ENCODE measurements at regions not wholly inside any gene's neighbourhood (a gene's known extent, or its start where the extent isn't known, plus 50 kb on each side); places are given as distances from the start of the nearest gene placed in this dataset.
"Not testable (repeated sequence)": the region's sequence is repeated elsewhere in the genome, so short reads cannot be mapped to it uniquely, and the experiment has no call there.

GRCh38 chr5:168093200-168093910 is 198.1 kb upstream of the WWC1 start:
- H3K4me1 ChIP-seq (ENCODE audit: control insufficient read depth, insufficient read depth, low read length), result peaks cover 12% of the 10 kb centered on the region

GRCh38 chr5:168096525-168096924 is 194.9 kb upstream of the WWC1 start:
- H3K4me1 ChIP-seq (ENCODE audit: control insufficient read depth, insufficient read depth, low read length), result peaks cover 12% of the 10 kb centered on the region
- H3K36me3 ChIP-seq (ENCODE audit: insufficient read depth, low read length), result no peaks in the 10 kb centered on the region
- no peak overlapping the region for H3K4me2 ChIP-seq (ENCODE audit: low read length)
- no peak overlapping the region for H3K4me3 ChIP-seq (ENCODE audit: low read length)
- H3K9ac ChIP-seq (ENCODE audit: low read depth, low read length), result no peak overlapping the region
- H3K27me3 ChIP-seq (ENCODE audit: control insufficient read depth, insufficient read depth, low read length), result no peaks in the 10 kb centered on the region
- no peaks in the 10 kb centered on the region for H3K9me3 ChIP-seq (replicated peaks; ENCODE audit: low read length)

More at GRCh38 chr5:168093200-168093910, 198.1 kb upstream of the WWC1 start:
- Histone ChIP-seq H3K27me3 (ENCODE audit: control insufficient read depth, insufficient read depth, low read length) (no peaks in the 10 kb centered on the region), H3K4me2 (ENCODE audit: low read length) (peak overlapping the region; percentile 18), H3K4me3 (ENCODE audit: low read length) (no peak overlapping the region), H3K9ac (ENCODE audit: low read depth, low read length) (no peak overlapping the region), H3K36me3 (ENCODE audit: insufficient read depth, low read length) (no peaks in the 10 kb centered on the region), H3K9me3 (replicated peaks; ENCODE audit: low read length) (no peaks in the 10 kb centered on the region)

- Histone ChIP-seq H3K27me3 (ENCODE audit: control insufficient read depth, insufficient read depth, low read length) (no peaks in the 10 kb centered on the region), H3K36me3 (ENCODE audit: insufficient read depth, low read length) (no peaks in the 10 kb centered on the region), H3K4me3 (ENCODE audit: low read length) (no peak overlapping the region), H3K9me3 (replicated peaks; ENCODE audit: low read length) (no peaks in the 10 kb centered on the region), H3K9ac (ENCODE audit: low read depth, low read length) (no peak overlapping the region), H3K4me2 (ENCODE audit: low read length) (no peak overlapping the region), H3K4me1 (ENCODE audit: control insufficient read depth, insufficient read depth, low read length) (peaks cover 10% of the 10 kb centered on the region)
These were observed 193.4 kb upstream of the WWC1 start for GRCh38 chr5:168097876-168098653.

GRCh38 chr5:168101352-168101751 is 190.1 kb upstream of the WWC1 start:
- Histone ChIP-seq H3K4me2 (ENCODE audit: low read length) (no peak overlapping the region), H3K9ac (ENCODE audit: low read depth, low read length) (no peak overlapping the region), H3K4me1 (ENCODE audit: control insufficient read depth, insufficient read depth, low read length) (peaks cover 7% of the 10 kb centered on the region), H3K9me3 (replicated peaks; ENCODE audit: low read length) (no peaks in the 10 kb centered on the region), H3K36me3 (ENCODE audit: insufficient read depth, low read length) (no peaks in the 10 kb centered on the region), H3K27me3 (ENCODE audit: control insufficient read depth, insufficient read depth, low read length) (no peaks in the 10 kb centered on the region), H3K4me3 (ENCODE audit: low read length) (no peak overlapping the region)

GRCh38 chr5:168103018-168103417 is 188.4 kb upstream of the WWC1 start:
- H3K4me3 ChIP-seq (ENCODE audit: low read length); H3K27me3 ChIP-seq (ENCODE audit: control insufficient read depth, insufficient read depth, low read length); H3K9me3 ChIP-seq (replicated peaks; ENCODE audit: low read length); H3K4me1 ChIP-seq (ENCODE audit: control insufficient read depth, insufficient read depth, low read length); H3K9ac ChIP-seq (ENCODE audit: low read depth, low read length); H3K4me2 ChIP-seq (ENCODE audit: low read length); H3K36me3 ChIP-seq (ENCODE audit: insufficient read depth, low read length): not testable (repeated sequence)

GRCh38 chr5:168104350-168104749 is 187.1 kb upstream of the WWC1 start:
- H3K4me3 ChIP-seq (ENCODE audit: low read length), result no peak overlapping the region
- no peak overlapping the region for H3K9ac ChIP-seq (ENCODE audit: low read depth, low read length)
- no peaks in the 10 kb centered on the region for H3K9me3 ChIP-seq (replicated peaks; ENCODE audit: low read length)
- H3K4me2 ChIP-seq (ENCODE audit: low read length), result no peak overlapping the region
- no peaks in the 10 kb centered on the region for H3K36me3 ChIP-seq (ENCODE audit: insufficient read depth, low read length)
- no peaks in the 10 kb centered on the region for H3K27me3 ChIP-seq (ENCODE audit: control insufficient read depth, insufficient read depth, low read length)
- H3K4me1 ChIP-seq (ENCODE audit: control insufficient read depth, insufficient read depth, low read length), result peaks cover 7% of the 10 kb centered on the region

GRCh38 chr5:168104811-168105481 is 186.5 kb upstream of the WWC1 start:
- no peaks in the 10 kb centered on the region for H3K36me3 ChIP-seq (ENCODE audit: insufficient read depth, low read length)
- H3K4me3 ChIP-seq (ENCODE audit: low read length), result no peak overlapping the region
- H3K9me3 ChIP-seq (replicated peaks; ENCODE audit: low read length), result no peaks in the 10 kb centered on the region
- no peaks in the 10 kb centered on the region for H3K27me3 ChIP-seq (ENCODE audit: control insufficient read depth, insufficient read depth, low read length)
- H3K4me2 ChIP-seq (ENCODE audit: low read length), result no peak overlapping the region
- peaks cover 7% of the 10 kb centered on the region for H3K4me1 ChIP-seq (ENCODE audit: control insufficient read depth, insufficient read depth, low read length)
- H3K9ac ChIP-seq (ENCODE audit: low read depth, low read length), result no peak overlapping the region

GRCh38 chr5:168106008-168106761 is 185.3 kb upstream of the WWC1 start:
- Histone ChIP-seq H3K4me2 (ENCODE audit: low read length) (no peak overlapping the region), H3K9ac (ENCODE audit: low read depth, low read length) (no peak overlapping the region), H3K4me1 (ENCODE audit: control insufficient read depth, insufficient read depth, low read length) (peaks cover 7% of the 10 kb centered on the region), H3K4me3 (ENCODE audit: low read length) (no peak overlapping the region), H3K36me3 (ENCODE audit: insufficient read depth, low read length) (no peaks in the 10 kb centered on the region), H3K27me3 (ENCODE audit: control insufficient read depth, insufficient read depth, low read length) (no peaks in the 10 kb centered on the region), H3K9me3 (replicated peaks; ENCODE audit: low read length) (no peaks in the 10 kb centered on the region)

- no peaks in the 10 kb centered on the region for H3K27me3 ChIP-seq (ENCODE audit: control insufficient read depth, insufficient read depth, low read length)
- H3K4me2 ChIP-seq (ENCODE audit: low read length), result no peak overlapping the region
- H3K36me3 ChIP-seq (ENCODE audit: insufficient read depth, low read length), result no peaks in the 10 kb centered on the region
- H3K9me3 ChIP-seq (replicated peaks; ENCODE audit: low read length), result no peaks in the 10 kb centered on the region
- H3K9ac ChIP-seq (ENCODE audit: low read depth, low read length), result no peak overlapping the region
- H3K4me3 ChIP-seq (ENCODE audit: low read length), result no peak overlapping the region
- peaks cover 7% of the 10 kb centered on the region for H3K4me1 ChIP-seq (ENCODE audit: control insufficient read depth, insufficient read depth, low read length)
These were observed 182.0 kb upstream of the WWC1 start for GRCh38 chr5:168109441-168109840.

GRCh38 chr5:168110384-168110783 is 181.1 kb upstream of the WWC1 start:
- no peak overlapping the region for H3K9ac ChIP-seq (ENCODE audit: low read depth, low read length)
- no peaks in the 10 kb centered on the region for H3K36me3 ChIP-seq (ENCODE audit: insufficient read depth, low read length)
- H3K4me3 ChIP-seq (ENCODE audit: low read length), result no peak overlapping the region
- no peaks in the 10 kb centered on the region for H3K9me3 ChIP-seq (replicated peaks; ENCODE audit: low read length)
- H3K4me1 ChIP-seq (ENCODE audit: control insufficient read depth, insufficient read depth, low read length), result peaks cover 7% of the 10 kb centered on the region
- H3K27me3 ChIP-seq (ENCODE audit: control insufficient read depth, insufficient read depth, low read length), result no peaks in the 10 kb centered on the region
- H3K4me2 ChIP-seq (ENCODE audit: low read length), result no peak overlapping the region
